GM10248 (cell line): ENCODE measurements at regions not wholly inside any gene's neighbourhood (a gene's known extent, or its start where the extent isn't known, plus 50 kb on each side); places are given as distances from the start of the nearest gene placed in this dataset.

Experiments used
- CTCF ChIA-PET: fragments of 300-600 bp; sonication (Branson Sonifier 250); formaldehyde crosslinking; extraction: SDS; loops from one replicate; lab custom pipeline; 2021; ENCODE audit warnings: antibody characterized with exemption; lab: Yijun Ruan, JAX
- POLR2A ChIA-PET: fragments of 350-650 bp; sonication (Branson Sonifier 250); formaldehyde crosslinking; extraction: SDS; loops from one replicate; lab custom pipeline; 2020; ENCODE audit warnings: antibody characterized with exemption; lab: Yijun Ruan, JAX
- DNase-seq: peaks from one replicate; pipeline ENCODE4 v3.0.0; 2012; ENCODE audit errors: extremely low spot score
- TF ChIP-seq, protein P1 (sequence below): IDR thresholded peaks from 2 replicates; pipeline ENCODE4 v1.5.1; 2012; ENCODE audit warnings: mild to moderate bottlenecking, low read depth; ENCODE audit errors: extremely low read depth, missing control alignments, control extremely low read depth

DNA sequence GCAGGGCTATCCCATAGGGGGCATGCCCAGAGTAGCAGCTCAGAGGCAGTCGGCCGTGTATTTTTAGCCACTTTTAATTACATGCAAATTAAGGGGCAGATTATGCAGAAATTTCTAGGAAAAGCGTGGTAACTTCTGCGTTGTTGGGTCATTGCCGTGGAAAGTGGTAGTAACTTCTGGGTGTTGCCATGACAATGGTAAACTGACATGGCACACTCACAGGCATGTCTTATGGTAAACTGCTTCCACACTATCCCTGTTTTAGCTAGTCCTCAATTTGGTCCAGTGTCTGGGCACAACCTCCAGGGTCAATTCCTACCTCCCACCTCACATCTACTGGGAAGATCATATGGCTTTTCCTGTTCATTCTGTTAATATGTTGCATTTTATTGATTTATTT lies 428.9 kb upstream of the FANCL start:
- CTCF ChIA-PET = no interaction called here
- TF ChIP-seq, protein P1, sequence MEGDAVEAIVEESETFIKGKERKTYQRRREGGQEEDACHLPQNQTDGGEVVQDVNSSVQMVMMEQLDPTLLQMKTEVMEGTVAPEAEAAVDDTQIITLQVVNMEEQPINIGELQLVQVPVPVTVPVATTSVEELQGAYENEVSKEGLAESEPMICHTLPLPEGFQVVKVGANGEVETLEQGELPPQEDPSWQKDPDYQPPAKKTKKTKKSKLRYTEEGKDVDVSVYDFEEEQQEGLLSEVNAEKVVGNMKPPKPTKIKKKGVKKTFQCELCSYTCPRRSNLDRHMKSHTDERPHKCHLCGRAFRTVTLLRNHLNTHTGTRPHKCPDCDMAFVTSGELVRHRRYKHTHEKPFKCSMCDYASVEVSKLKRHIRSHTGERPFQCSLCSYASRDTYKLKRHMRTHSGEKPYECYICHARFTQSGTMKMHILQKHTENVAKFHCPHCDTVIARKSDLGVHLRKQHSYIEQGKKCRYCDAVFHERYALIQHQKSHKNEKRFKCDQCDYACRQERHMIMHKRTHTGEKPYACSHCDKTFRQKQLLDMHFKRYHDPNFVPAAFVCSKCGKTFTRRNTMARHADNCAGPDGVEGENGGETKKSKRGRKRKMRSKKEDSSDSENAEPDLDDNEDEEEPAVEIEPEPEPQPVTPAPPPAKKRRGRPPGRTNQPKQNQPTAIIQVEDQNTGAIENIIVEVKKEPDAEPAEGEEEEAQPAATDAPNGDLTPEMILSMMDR = no peak
- DNase-seq = no peak
- POLR2A ChIA-PET = no interaction called here

DNA sequence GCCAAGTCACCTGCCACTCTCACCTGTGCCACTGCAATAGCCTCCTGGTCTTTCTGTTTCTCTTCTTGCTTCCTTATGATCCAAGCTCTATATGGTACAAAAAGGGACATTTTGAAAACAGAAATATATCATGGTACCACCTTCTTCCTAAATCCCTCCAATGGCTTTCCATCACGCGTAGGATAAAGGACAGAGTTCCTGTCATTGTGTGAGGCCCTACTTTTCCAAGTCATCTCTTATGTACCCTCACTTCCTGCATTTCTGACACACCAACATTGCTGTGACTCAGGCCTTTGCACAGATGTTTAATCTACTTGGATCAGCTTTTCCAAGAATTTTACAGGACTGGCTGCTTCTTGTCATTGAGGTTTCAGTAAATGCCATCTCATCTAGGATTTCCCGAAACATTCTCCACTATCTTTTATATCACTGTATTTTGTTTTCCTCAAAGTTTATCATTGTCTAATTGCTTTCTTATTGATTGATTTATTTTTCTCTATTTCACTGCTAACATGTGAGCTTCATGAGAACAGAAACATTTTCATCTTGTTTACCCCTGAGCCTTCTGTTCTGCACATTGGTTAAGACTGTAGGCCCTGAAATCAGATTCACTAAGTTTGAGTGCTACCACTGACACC lies 426.1 kb upstream of the FANCL start:
- POLR2A ChIA-PET = no interaction called here
- TF ChIP-seq, protein P1 = no peak
- CTCF ChIA-PET = interaction anchor here (1.3 kb wide), 1 partner anchor 8 kb away, joined by 3 read pairs; no protein-coding TSS in a partner anchor
- DNase-seq = no peak

DNA sequence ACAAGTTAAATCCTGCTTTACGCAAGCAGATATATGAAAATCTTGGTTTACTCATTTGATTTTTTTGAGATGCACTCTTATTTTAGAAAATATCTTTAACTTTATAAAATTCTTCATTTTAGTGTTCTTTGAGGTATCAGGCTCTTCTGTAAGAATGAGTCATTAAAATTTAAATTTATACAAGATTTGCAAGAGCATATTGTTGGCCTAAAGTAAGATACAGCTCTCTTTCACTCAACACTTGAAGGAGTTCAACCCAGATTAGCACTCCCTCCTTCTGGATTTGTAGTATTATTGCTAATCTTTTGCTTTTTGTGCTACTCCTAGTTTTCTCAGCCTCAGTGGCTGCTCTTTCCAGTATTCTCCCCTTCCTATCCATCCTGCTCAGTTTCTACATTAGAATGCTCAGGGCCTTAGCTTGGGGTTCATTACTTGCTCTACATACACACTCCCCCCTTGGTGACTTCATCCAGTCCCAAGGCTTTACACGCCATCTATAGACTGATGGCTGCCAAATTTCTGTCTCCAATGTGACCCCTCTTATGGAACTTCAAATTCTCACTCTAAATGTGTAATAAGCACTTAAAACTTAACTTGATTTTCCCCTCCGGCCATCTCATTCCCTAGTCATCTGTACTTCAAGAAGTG lies 425.3 kb upstream of the FANCL start:
- DNase-seq = no peak
- ChIA-PET POLR2A (no interaction called here), CTCF (interaction anchor here (1.0 kb wide), 1 partner anchor 14 kb away, joined by 3 read pairs; no protein-coding TSS in a partner anchor)
- TF ChIP-seq, protein P1 = no peak

DNA sequence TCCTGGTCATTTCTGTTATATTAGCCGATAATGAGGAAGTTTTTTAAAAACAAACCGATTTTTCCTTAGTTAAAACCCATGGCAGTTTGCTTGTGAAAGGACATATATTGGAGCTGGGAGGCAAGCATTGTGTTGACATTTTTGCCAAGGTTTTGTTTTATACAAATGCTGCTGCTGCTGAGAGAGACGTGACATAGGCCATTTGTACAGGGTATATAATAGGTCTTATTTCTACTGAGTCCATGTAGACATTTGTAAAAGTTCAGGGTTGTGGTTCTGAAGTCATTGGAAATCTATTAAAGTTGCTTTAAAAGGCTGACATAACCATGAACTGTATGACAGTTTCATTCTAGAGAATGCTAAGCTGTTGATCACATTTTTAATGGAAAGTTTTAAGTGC lies 424.0 kb upstream of the FANCL start:
- POLR2A ChIA-PET = no interaction called here
- TF ChIP-seq, protein P1 = no peak
- no peak for DNase-seq
- CTCF ChIA-PET = no interaction called here

DNA sequence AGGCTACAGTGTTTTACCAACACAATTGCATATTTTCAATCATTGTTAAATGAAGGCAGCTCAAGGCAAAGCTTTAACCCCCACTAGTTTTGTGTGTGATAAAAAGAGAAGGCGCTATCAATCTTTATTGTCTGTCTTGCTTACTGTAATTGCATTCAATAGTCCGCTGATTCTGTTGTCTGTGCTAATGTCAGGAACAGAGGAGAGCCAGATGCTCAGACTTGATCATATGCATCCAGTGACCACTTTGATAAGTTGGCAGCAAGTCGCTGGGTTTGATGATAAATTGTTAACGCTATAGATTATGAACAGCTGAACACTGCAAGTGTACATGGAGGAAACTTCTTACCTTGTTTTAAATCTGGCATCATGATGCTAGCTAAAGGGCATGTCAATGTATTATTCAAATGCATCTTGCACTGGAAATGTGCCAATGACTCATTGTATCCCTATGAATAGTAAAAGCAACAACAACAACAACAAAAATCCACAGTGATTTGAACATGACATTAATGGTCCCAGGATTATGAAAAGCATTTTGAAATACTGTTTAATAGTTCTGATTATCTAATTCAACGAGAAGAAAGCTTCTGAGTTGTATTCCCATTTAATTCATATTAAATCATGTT lies 423.5 kb upstream of the FANCL start:
- ChIA-PET CTCF (interaction anchor here (1.4 kb wide), 1 partner anchor 16 kb away, joined by 4 read pairs; no protein-coding TSS in a partner anchor), POLR2A (no interaction called here)
- DNase-seq = no peak
- TF ChIP-seq, protein P1 = no peak

DNA sequence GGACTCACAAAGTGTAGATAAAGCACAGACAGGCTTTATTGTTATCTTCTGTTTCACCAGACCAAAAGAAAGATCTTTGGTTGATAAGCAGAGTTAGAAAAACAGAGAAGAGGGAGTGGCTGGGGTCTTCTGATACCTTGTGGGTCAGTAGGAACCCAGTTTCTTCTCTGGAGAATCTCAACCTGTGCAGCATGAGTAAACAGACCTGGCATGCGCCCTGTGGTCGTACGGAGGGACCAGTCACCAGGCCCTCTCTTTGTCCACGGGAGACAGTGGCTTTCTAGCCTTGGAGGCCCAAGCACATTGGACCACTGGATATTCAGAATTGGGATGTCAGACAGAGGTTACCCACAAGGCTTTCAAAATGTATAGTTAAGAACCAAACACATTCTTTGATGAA lies 418.9 kb upstream of the FANCL start:
- ChIA-PET CTCF (no interaction called here), POLR2A (no interaction called here)
- DNase-seq = no peak
- TF ChIP-seq, protein P1 = no peak
